ENCODE measurements at regions not wholly inside any gene's neighbourhood (a gene's known extent, or its start where the extent isn't known, plus 50 kb on each side); places are given as distances from the start of the nearest gene placed in this dataset.
"Not testable (repeated sequence)": the region's sequence is repeated elsewhere in the genome, so short reads cannot be mapped to it uniquely, and the experiment has no call there.

DNA sequence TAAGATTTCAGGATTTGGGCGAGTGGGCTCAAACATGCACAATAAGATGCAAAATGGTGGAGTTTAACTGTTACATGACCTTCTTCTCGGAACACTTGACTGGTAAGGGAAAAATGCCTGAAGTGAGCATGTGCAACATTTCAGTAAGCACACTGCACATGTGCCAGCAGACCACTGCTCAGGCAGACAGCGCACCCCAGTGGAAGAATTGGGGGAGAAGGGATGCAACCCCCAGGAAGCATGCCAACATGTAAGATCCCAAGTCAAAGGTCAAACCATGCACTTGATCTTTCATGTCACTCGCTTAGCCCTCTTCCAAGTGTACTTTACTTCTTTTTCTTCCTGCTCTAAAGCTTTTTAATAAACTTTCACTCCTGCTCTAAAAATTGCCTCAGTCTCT lies 256.3 kb downstream of the CENPC start:
- Mint-ChIP-seq H3K27me3 (ENCODE audit: low read depth) (no peaks in the 10 kb centered on the region), H3K4me1 (peaks cover 17% of the 10 kb centered on the region), H3K36me3 (ENCODE audit: low read depth) (peaks cover 11% of the 10 kb centered on the region), H3K9me3 (peaks cover 7% of the 10 kb centered on the region), H3K27ac (ENCODE audit: unreplicated experiment) (no peak overlapping the region), H3K4me3 (no peak overlapping the region)
- DNase-seq (ENCODE audit: low read depth, low spot score): peak; percentile 30
- TF ChIP-seq, protein P1, sequence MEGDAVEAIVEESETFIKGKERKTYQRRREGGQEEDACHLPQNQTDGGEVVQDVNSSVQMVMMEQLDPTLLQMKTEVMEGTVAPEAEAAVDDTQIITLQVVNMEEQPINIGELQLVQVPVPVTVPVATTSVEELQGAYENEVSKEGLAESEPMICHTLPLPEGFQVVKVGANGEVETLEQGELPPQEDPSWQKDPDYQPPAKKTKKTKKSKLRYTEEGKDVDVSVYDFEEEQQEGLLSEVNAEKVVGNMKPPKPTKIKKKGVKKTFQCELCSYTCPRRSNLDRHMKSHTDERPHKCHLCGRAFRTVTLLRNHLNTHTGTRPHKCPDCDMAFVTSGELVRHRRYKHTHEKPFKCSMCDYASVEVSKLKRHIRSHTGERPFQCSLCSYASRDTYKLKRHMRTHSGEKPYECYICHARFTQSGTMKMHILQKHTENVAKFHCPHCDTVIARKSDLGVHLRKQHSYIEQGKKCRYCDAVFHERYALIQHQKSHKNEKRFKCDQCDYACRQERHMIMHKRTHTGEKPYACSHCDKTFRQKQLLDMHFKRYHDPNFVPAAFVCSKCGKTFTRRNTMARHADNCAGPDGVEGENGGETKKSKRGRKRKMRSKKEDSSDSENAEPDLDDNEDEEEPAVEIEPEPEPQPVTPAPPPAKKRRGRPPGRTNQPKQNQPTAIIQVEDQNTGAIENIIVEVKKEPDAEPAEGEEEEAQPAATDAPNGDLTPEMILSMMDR (conservative IDR thresholded peaks at IDR 0.05): peak; percentile 57

DNA sequence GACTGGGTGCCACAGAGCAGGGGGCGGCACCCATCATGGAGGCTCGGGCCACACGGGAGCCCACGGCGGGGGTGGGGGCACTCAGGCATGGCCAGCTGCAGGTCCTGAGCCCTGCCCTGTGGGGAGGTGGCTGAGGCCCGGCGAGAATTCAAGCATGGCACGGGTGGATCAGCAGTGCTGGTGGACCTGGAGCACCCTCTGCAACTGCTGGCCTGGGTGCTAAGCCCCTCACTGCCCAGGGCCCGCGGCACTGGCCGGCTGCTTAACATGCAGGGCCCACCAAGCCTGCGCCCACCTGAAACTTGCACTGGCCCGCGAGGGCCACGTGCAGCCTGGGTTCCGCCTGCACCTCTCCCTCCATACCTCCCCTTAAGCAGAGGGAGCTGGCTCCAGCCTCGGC lies 258.6 kb downstream of the CENPC start:
- H3K4me1 Mint-ChIP-seq: peaks cover 17% of the 10 kb centered on the region
- no peaks in the 10 kb centered on the region for H3K27me3 Mint-ChIP-seq (ENCODE audit: low read depth)
- DNase-seq (ENCODE audit: low read depth, low spot score): no peak
- TF ChIP-seq, protein P1 (conservative IDR thresholded peaks at IDR 0.05): no peak
- H3K9me3 Mint-ChIP-seq: peaks cover 6% of the 10 kb centered on the region
- peaks cover 11% of the 10 kb centered on the region for H3K36me3 Mint-ChIP-seq (ENCODE audit: low read depth)
- no peak overlapping the region for H3K4me3 Mint-ChIP-seq
- no peak overlapping the region for H3K27ac Mint-ChIP-seq (ENCODE audit: unreplicated experiment)

DNA sequence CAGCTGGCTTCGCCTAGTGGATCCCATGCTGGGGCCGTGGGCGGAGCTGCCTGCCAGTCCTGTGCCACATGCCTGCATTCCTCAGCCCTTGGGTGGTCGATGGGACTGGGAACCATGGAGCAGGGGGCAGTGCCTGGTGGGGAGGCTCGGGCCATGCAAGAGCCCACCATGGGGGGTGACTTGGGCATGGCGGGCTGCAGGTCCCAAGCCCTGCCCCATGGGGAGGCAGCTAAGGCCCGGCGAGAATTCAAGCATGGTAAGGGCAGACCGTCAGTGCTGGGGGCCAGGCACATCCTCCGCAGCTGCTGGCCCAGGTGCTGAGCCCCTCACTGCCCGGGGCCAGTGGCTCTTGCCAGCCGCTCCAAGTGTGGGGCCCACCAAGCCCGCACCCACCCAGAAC lies 262.6 kb downstream of the CENPC start:
- no peaks in the 10 kb centered on the region for H3K27me3 Mint-ChIP-seq (ENCODE audit: low read depth)
- peaks cover 6% of the 10 kb centered on the region for H3K9me3 Mint-ChIP-seq
- peaks cover 10% of the 10 kb centered on the region for H3K4me1 Mint-ChIP-seq

DNA sequence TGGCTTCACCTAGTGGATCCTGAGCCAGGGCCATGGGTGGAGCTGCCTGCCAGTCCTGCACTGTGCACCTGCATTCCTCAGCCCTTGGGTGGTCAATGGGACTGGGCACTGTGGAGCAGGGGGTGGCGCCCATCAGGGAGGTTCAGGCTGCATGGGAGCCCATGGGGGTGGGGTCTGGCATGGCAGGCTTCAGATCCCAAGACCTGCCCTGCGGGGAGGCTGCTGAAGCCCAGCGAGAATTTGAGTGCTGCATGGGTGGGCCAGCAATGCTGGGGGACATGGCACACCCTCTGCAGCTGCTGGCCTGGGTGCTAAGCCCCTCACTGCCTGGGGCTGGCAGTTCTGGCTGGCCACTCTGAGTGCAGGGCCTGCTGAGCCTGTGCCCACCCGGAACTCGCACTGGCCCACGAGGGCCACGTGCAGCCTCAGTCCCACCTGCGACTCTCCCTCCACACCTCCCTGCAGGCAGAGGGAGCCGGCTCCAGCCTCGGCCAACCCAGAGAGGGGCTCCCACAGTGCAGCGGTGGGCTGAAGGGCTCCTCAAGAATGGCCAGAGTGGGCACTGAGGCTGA lies 270.0 kb downstream of the CENPC start:
- no peaks in the 10 kb centered on the region for H3K27me3 Mint-ChIP-seq (ENCODE audit: low read depth)
- no peaks in the 10 kb centered on the region for H3K4me1 Mint-ChIP-seq
- no peaks in the 10 kb centered on the region for H3K36me3 Mint-ChIP-seq (ENCODE audit: low read depth)
- no peak overlapping the region for H3K27ac Mint-ChIP-seq (ENCODE audit: unreplicated experiment)
- no peak for DNase-seq (ENCODE audit: low read depth, low spot score)
- no peak overlapping the region for H3K4me3 Mint-ChIP-seq
- TF ChIP-seq, protein P1 (conservative IDR thresholded peaks at IDR 0.05): no peak
- peaks cover 12% of the 10 kb centered on the region for H3K9me3 Mint-ChIP-seq

More for the DNA sequence above, 262.6 kb downstream of the CENPC start:
- no peak for DNase-seq (ENCODE audit: low read depth, low spot score)
- H3K36me3 Mint-ChIP-seq (ENCODE audit: low read depth): peaks cover 8% of the 10 kb centered on the region
- no peak overlapping the region for H3K27ac Mint-ChIP-seq (ENCODE audit: unreplicated experiment)
- TF ChIP-seq, protein P1 (conservative IDR thresholded peaks at IDR 0.05): no peak
- H3K4me3 Mint-ChIP-seq: no peak overlapping the region

DNA sequence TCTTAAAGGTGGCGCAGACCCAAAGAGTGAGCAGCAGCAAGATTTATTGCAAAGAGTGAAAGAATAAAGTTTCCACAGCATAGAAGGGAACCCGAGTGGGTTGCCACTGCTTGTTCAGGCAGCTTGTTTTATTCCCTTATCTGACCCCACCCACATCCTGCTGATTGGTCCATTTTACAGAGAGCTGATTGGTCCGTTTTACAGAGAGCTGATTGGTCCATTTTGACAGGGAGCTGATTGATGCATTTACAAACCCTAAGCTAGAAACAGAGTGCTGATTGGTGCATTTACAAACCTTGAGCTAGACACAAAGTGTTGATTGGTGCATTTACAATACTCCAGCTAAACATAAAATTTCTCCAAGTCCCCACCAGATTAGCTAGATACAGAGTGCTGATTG lies 270.6 kb downstream of the CENPC start:
- not testable (repeated sequence) for H3K4me3 Mint-ChIP-seq; H3K4me1 Mint-ChIP-seq; H3K36me3 Mint-ChIP-seq (ENCODE audit: low read depth); H3K27ac Mint-ChIP-seq (ENCODE audit: unreplicated experiment); H3K27me3 Mint-ChIP-seq (ENCODE audit: low read depth); DNase-seq (ENCODE audit: low read depth, low spot score)
- H3K9me3 Mint-ChIP-seq: peaks cover 14% of the 10 kb centered on the region

DNA sequence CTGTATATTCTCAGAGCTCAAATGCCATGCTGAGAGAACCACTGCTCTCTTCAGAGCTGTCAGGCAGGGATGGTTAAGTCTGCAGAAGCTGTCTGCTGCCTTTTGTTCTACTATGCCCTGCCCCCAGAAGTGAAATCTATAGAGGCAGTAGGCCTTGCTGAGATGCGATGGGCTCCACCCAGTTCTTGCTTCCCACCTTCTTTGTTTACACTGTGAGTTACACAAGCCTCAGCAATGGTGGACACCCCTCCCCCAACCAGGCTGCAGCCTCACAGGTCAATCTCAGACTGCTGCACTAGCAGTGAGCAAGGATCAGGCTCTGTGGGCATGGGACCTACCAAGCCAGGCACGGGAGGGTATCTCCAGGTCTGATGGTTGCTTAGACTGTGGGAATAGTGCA lies 271.6 kb downstream of the CENPC start:
- Mint-ChIP-seq H3K36me3 (ENCODE audit: low read depth) (no peaks in the 10 kb centered on the region), H3K4me1 (no peaks in the 10 kb centered on the region), H3K27ac (ENCODE audit: unreplicated experiment) (no peak overlapping the region), H3K27me3 (ENCODE audit: low read depth) (no peaks in the 10 kb centered on the region), H3K4me3 (no peak overlapping the region), H3K9me3 (peaks cover 15% of the 10 kb centered on the region)
- DNase-seq (ENCODE audit: low read depth, low spot score): no peak
- TF ChIP-seq, protein P1 (conservative IDR thresholded peaks at IDR 0.05): no peak
